ENCODE measurements at regions not wholly inside any gene's neighbourhood (a gene's known extent, or its start where the extent isn't known, plus 50 kb on each side); places are given as distances from the start of the nearest gene placed in this dataset.

DNA sequence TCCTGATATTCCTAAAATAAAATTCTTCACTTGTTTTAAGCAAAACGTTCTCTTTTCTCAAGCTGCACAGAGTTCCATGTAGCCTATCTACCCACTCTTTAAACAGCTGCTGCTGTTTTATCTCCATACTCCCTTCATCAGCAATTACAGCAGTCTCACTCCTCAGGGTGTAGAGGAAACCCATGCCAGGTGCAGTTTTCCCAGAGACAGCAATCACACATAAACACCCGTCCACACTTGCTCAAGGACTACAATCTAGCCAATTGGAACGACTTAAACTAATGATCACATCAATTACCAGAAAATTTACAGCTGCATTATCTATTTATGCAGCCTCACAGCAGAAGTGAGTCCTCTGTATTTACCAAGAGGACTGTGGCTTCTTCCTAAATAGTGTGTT is 141.7 kb downstream of the HTR1A start (continued):
- TF ChIP-seq NFATC3 (IDR thresholded peaks at IDR 0.05) (no peak), ZNF589 (CRISPR knock-in tag; IDR thresholded peaks at IDR 0.05; ENCODE audit: low read depth) (no peak), ARHGAP35 (IDR thresholded peaks at IDR 0.05; ENCODE audit: partially characterized antibody) (no peak)
- TF ChIP-seq, protein P1, sequence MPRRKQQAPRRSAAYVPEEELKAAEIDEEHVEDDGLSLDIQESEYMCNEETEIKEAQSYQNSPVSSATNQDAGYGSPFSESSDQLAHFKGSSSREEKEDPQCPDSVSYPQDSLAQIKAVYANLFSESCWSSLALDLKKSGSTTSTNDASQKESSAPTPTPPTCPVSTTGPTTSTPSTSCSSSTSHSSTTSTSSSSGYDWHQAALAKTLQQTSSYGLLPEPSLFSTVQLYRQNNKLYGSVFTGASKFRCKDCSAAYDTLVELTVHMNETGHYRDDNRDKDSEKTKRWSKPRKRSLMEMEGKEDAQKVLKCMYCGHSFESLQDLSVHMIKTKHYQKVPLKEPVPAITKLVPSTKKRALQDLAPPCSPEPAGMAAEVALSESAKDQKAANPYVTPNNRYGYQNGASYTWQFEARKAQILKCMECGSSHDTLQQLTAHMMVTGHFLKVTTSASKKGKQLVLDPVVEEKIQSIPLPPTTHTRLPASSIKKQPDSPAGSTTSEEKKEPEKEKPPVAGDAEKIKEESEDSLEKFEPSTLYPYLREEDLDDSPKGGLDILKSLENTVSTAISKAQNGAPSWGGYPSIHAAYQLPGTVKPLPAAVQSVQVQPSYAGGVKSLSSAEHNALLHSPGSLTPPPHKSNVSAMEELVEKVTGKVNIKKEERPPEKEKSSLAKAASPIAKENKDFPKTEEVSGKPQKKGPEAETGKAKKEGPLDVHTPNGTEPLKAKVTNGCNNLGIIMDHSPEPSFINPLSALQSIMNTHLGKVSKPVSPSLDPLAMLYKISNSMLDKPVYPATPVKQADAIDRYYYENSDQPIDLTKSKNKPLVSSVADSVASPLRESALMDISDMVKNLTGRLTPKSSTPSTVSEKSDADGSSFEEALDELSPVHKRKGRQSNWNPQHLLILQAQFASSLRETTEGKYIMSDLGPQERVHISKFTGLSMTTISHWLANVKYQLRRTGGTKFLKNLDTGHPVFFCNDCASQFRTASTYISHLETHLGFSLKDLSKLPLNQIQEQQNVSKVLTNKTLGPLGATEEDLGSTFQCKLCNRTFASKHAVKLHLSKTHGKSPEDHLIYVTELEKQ (CRISPR knock-in tag; IDR thresholded peaks at IDR 0.05): no peak
- TF ChIP-seq, protein P2, sequence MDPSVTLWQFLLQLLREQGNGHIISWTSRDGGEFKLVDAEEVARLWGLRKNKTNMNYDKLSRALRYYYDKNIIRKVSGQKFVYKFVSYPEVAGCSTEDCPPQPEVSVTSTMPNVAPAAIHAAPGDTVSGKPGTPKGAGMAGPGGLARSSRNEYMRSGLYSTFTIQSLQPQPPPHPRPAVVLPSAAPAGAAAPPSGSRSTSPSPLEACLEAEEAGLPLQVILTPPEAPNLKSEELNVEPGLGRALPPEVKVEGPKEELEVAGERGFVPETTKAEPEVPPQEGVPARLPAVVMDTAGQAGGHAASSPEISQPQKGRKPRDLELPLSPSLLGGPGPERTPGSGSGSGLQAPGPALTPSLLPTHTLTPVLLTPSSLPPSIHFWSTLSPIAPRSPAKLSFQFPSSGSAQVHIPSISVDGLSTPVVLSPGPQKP (CRISPR knock-in tag; IDR thresholded peaks at IDR 0.05): no peak

DNA sequence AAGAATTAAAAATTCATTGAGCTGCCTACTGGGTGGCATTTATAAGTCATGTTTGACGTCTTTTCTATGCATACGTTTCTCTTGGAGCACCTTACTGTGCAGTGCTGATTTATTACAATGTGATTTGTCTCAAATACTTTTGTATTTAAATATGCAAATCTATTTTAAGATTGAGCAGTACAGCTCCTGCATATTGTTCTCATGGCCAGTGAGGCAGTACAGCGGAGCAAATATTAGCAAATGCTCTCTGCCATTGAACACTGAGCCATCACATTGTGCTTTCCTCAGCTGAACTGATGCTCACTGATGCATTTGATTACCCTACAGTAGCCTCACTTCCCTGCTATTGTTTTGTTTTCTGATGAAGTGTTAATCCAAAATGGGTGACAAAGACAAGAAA is 149.6 kb downstream of the HTR1A start:
- in situ Hi-C loops (cut with MboI): no loop called here
- no peak for FAIRE-seq
- no peaks in the 10 kb centered on the region for H3K27me3 ChIP-seq (ENCODE audit: control insufficient read depth in 2 of 2, insufficient read depth in 2 of 2, low read length in 2 of 2)
- no peaks in the 10 kb centered on the region for H3K36me3 ChIP-seq (ENCODE audit: control insufficient read depth, insufficient read depth, low read length)
- intact Hi-C loops (cut with micrococcal nuclease): no loop called here
- DNase-seq (ENCODE audit: extremely low read depth in 1 of 4, low spot score in 3 of 4): no peak
- no peak for ATAC-seq
- ChIA-PET CTCF (ENCODE audit: low intra/inter-chr PET ratio) (no interaction called here), POLR2A (no interaction called here)
- H3K9me3 ChIP-seq (replicated peaks; ENCODE audit: control insufficient read depth, insufficient read depth, low read depth, low read length): no peaks in the 10 kb centered on the region
- no TSS peak for BruUV-seq (replicated peaks)
- no peaks in the 10 kb centered on the region for H3K79me2 ChIP-seq (ENCODE audit: control insufficient read depth, insufficient read depth, low read length)
- no peak overlapping the region for H3K9ac ChIP-seq (ENCODE audit: insufficient read depth in 1 of 2, low read depth in 2 of 2, low read length in 2 of 2)
- no peak overlapping the region for H3K4me2 ChIP-seq (ENCODE audit: insufficient read depth, low read length)
- no peaks in the 10 kb centered on the region for H3K9me1 ChIP-seq (ENCODE audit: control insufficient read depth, insufficient read depth, low read length)
- no peaks in the 10 kb centered on the region for H4K20me1 ChIP-seq (replicated peaks; ENCODE audit: control insufficient read depth, insufficient read depth, low read length)
- H3K4me3 ChIP-seq: no peak overlapping the region
- 0% methylated on average over 3 of the region's 3 CpGs for WGBS (ENCODE audit: insufficient coverage, low coverage, missing lambda C conversion rate)
- H2AFZ ChIP-seq (ENCODE audit: low read depth, low read length): no peak overlapping the region
- H3K27ac ChIP-seq (ENCODE audit: extremely low read depth, low read depth, low read length): no peak overlapping the region
- no peaks in the 10 kb centered on the region for H3K4me1 ChIP-seq (replicated peaks in 1 of 2; ENCODE audit: control insufficient read depth in 2 of 2, insufficient read depth in 2 of 2, low read length in 2 of 2)
- TF ChIP-seq SOX6 (IDR thresholded peaks at IDR 0.05) (no peak), SAP30 (IDR thresholded peaks at IDR 0.05; ENCODE audit: borderline replicate concordance, insufficient read depth, low read depth, low read length, poor library complexity, severe bottlenecking) (no peak), NCOA6 (IDR thresholded peaks at IDR 0.05) (no peak), ASH1L (IDR thresholded peaks at IDR 0.05; ENCODE audit: borderline replicate concordance, low read depth, partially characterized antibody) (no peak)
- TF ChIP-seq, protein P3, sequence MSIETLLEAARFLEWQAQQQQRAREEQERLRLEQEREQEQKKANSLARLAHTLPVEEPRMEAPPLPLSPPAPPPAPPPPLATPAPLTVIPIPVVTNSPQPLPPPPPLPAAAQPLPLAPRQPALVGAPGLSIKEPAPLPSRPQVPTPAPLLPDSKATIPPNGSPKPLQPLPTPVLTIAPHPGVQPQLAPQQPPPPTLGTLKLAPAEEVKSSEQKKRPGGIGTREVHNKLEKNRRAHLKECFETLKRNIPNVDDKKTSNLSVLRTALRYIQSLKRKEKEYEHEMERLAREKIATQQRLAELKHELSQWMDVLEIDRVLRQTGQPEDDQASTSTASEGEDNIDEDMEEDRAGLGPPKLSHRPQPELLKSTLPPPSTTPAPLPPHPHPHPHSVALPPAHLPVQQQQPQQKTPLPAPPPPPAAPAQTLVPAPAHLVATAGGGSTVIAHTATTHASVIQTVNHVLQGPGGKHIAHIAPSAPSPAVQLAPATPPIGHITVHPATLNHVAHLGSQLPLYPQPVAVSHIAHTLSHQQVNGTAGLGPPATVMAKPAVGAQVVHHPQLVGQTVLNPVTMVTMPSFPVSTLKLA (conservative IDR thresholded peaks at IDR 0.05): no peak
- TF ChIP-seq, protein P4, sequence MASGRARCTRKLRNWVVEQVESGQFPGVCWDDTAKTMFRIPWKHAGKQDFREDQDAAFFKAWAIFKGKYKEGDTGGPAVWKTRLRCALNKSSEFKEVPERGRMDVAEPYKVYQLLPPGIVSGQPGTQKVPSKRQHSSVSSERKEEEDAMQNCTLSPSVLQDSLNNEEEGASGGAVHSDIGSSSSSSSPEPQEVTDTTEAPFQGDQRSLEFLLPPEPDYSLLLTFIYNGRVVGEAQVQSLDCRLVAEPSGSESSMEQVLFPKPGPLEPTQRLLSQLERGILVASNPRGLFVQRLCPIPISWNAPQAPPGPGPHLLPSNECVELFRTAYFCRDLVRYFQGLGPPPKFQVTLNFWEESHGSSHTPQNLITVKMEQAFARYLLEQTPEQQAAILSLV (tag; IDR thresholded peaks at IDR 0.05): no peak
- TF ChIP-seq, protein P5, sequence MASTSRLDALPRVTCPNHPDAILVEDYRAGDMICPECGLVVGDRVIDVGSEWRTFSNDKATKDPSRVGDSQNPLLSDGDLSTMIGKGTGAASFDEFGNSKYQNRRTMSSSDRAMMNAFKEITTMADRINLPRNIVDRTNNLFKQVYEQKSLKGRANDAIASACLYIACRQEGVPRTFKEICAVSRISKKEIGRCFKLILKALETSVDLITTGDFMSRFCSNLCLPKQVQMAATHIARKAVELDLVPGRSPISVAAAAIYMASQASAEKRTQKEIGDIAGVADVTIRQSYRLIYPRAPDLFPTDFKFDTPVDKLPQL (IDR thresholded peaks at IDR 0.05; ENCODE audit: extremely low read depth, insufficient read length): no peak

Measured in K562 (cell line).